ENCODE measurements at regions not wholly inside any gene's neighbourhood (a gene's known extent, or its start where the extent isn't known, plus 50 kb on each side); places are given as distances from the start of the nearest gene placed in this dataset.
A peak's percentile ranks its signal among the peaks of the same experiment; 100 is the strongest.

GRCh38 chr3:29033511-29033910 lies 247.4 kb upstream of the RBMS3 start:
- no peaks in the 10 kb centered on the region for H4K20me1 ChIP-seq
- H3K36me3 ChIP-seq = no peaks in the 10 kb centered on the region
- H3K4me2 ChIP-seq = no peak overlapping the region
- H3K27ac ChIP-seq = no peak overlapping the region
- H3K27me3 ChIP-seq = no peaks in the 10 kb centered on the region
- H3K9ac ChIP-seq = no peak overlapping the region
- no peak for TF ChIP-seq Cebpa-rat (IDR thresholded peaks at IDR 0.05)
- no peak overlapping the region for H3K4me3 ChIP-seq
- H3K9me3 ChIP-seq (replicated peaks in 1 of 11) = no peaks in the 10 kb centered on the region
- H3K4me1 ChIP-seq = peaks cover 0 to 10% (median 0%) of the 10 kb centered on the region in 10 experiments; a peak in 5 of 20 replicates

GRCh38 chr3:29050155-29050554 lies 230.7 kb upstream of the RBMS3 start:
- H3K4me3 ChIP-seq = no peak overlapping the region
- H3K4me2 ChIP-seq = no peak overlapping the region
- H3K4me1 ChIP-seq = peaks cover 0 to 7% (median 0%) of the 10 kb centered on the region in 10 experiments; a peak in 3 of 20 replicates
- H3K9ac ChIP-seq = no peak overlapping the region
- H3K27me3 ChIP-seq = no peaks in the 10 kb centered on the region
- no peak overlapping the region for H3K27ac ChIP-seq
- peaks cover 0 to 15% (median 8%) of the 10 kb centered on the region in 11 experiments; a peak in 10 of 22 replicates for H3K9me3 ChIP-seq (replicated peaks in 1 of 11)
- no peak for TF ChIP-seq Cebpa-rat (IDR thresholded peaks at IDR 0.05)
- no peaks in the 10 kb centered on the region for H4K20me1 ChIP-seq
- no peaks in the 10 kb centered on the region for H3K36me3 ChIP-seq

- peak overlapping the region in 5 of 11 experiments; percentile 1 to 53 (median 43); a peak in 8 of 22 replicates for H3K4me2 ChIP-seq
- no peak overlapping the region for H3K9ac ChIP-seq
- H3K4me1 ChIP-seq = peaks cover 0 to 10% (median 4%) of the 10 kb centered on the region in 10 experiments; a peak in 8 of 20 replicates
- no peaks in the 10 kb centered on the region for H3K36me3 ChIP-seq
- no peak overlapping the region for H3K4me3 ChIP-seq
- no peaks in the 10 kb centered on the region for H3K27me3 ChIP-seq
- H3K27ac ChIP-seq = no peak overlapping the region
- peaks cover 7 to 38% (median 21%) of the 10 kb centered on the region in 11 experiments; a peak in 18 of 22 replicates for H3K9me3 ChIP-seq (replicated peaks in 1 of 11)
- no peaks in the 10 kb centered on the region for H4K20me1 ChIP-seq
- TF ChIP-seq Cebpa-rat (IDR thresholded peaks at IDR 0.05) = no peak
These were observed 223.5 kb upstream of the RBMS3 start for GRCh38 chr3:29057326-29057725.

GRCh38 chr3:29064085-29064484 lies 216.8 kb upstream of the RBMS3 start:
- H3K4me2 ChIP-seq = no peak overlapping the region
- H3K27ac ChIP-seq = no peak overlapping the region
- H3K9ac ChIP-seq = no peak overlapping the region
- H3K36me3 ChIP-seq = no peaks in the 10 kb centered on the region
- H3K9me3 ChIP-seq (replicated peaks in 1 of 11) = peaks cover 0 to 6% (median 0%) of the 10 kb centered on the region in 11 experiments; a peak in 4 of 22 replicates
- no peak for TF ChIP-seq Cebpa-rat (IDR thresholded peaks at IDR 0.05)
- no peak overlapping the region for H3K4me3 ChIP-seq
- no peaks in the 10 kb centered on the region for H3K27me3 ChIP-seq
- no peaks in the 10 kb centered on the region for H3K4me1 ChIP-seq
- no peaks in the 10 kb centered on the region for H4K20me1 ChIP-seq

GRCh38 chr3:29065211-29065785 lies 215.6 kb upstream of the RBMS3 start:
- H3K9me3 ChIP-seq (replicated peaks in 1 of 11) = no peaks in the 10 kb centered on the region; a peak in 1 of 22 replicates
- H3K27me3 ChIP-seq = no peaks in the 10 kb centered on the region
- TF ChIP-seq Cebpa-rat (IDR thresholded peaks at IDR 0.05) = no peak
- H3K27ac ChIP-seq = no peak overlapping the region
- no peaks in the 10 kb centered on the region for H4K20me1 ChIP-seq
- H3K9ac ChIP-seq = no peak overlapping the region
- H3K4me2 ChIP-seq = no peak overlapping the region
- H3K4me3 ChIP-seq = no peak overlapping the region
- no peaks in the 10 kb centered on the region for H3K36me3 ChIP-seq
- no peaks in the 10 kb centered on the region for H3K4me1 ChIP-seq

- TF ChIP-seq Cebpa-rat (IDR thresholded peaks at IDR 0.05) = no peak
These were observed 213.9 kb upstream of the RBMS3 start for GRCh38 chr3:29067007-29067406.

GRCh38 chr3:29070959-29071634 lies 209.8 kb upstream of the RBMS3 start:
- Histone ChIP-seq H3K36me3 (no peaks in the 10 kb centered on the region), H3K9me3 (replicated peaks in 1 of 11) (peaks cover 0 to 8% (median 0%) of the 10 kb centered on the region in 11 experiments; a peak in 1 of 22 replicates), H3K27ac (no peak overlapping the region), H3K4me2 (no peak overlapping the region), H3K27me3 (no peaks in the 10 kb centered on the region), H3K4me3 (no peak overlapping the region), H3K9ac (no peak overlapping the region), H3K4me1 (no peaks in the 10 kb centered on the region), H4K20me1 (no peaks in the 10 kb centered on the region)
- TF ChIP-seq Cebpa-rat (IDR thresholded peaks at IDR 0.05) = no peak

More at GRCh38 chr3:29067007-29067406, 213.9 kb upstream of the RBMS3 start:
- no peak overlapping the region for H3K9ac ChIP-seq
- no peaks in the 10 kb centered on the region for H3K36me3 ChIP-seq
- no peak overlapping the region for H3K4me2 ChIP-seq
- no peaks in the 10 kb centered on the region for H3K27me3 ChIP-seq
- H3K4me3 ChIP-seq = no peak overlapping the region
- no peaks in the 10 kb centered on the region for H3K4me1 ChIP-seq
- no peak overlapping the region for H3K27ac ChIP-seq
- no peaks in the 10 kb centered on the region for H4K20me1 ChIP-seq
- H3K9me3 ChIP-seq (replicated peaks in 1 of 11) = peaks cover 0 to 7% (median 0%) of the 10 kb centered on the region in 11 experiments; a peak in 1 of 22 replicates

- Histone ChIP-seq H4K20me1 (no peaks in the 10 kb centered on the region), H3K4me2 (no peak overlapping the region), H3K27me3 (no peaks in the 10 kb centered on the region), H3K4me3 (no peak overlapping the region), H3K4me1 (no peaks in the 10 kb centered on the region), H3K27ac (no peak overlapping the region), H3K9ac (no peak overlapping the region), H3K36me3 (no peaks in the 10 kb centered on the region), H3K9me3 (replicated peaks in 1 of 11) (peaks cover 0 to 8% (median 0%) of the 10 kb centered on the region in 11 experiments; a peak in 1 of 22 replicates)
- no peak for TF ChIP-seq Cebpa-rat (IDR thresholded peaks at IDR 0.05)
These were observed 208.3 kb upstream of the RBMS3 start for GRCh38 chr3:29072611-29073010.

- Histone ChIP-seq H3K4me2 (no peak overlapping the region), H3K9me3 (replicated peaks in 1 of 11) (no peaks in the 10 kb centered on the region), H3K27me3 (no peaks in the 10 kb centered on the region), H3K4me3 (no peak overlapping the region), H3K9ac (no peak overlapping the region), H3K27ac (no peak overlapping the region), H3K4me1 (no peaks in the 10 kb centered on the region), H3K36me3 (no peaks in the 10 kb centered on the region), H4K20me1 (no peaks in the 10 kb centered on the region)
- TF ChIP-seq Cebpa-rat (IDR thresholded peaks at IDR 0.05) = no peak
These were observed 203.5 kb upstream of the RBMS3 start for GRCh38 chr3:29077356-29077755.

- Histone ChIP-seq H3K27me3 (no peaks in the 10 kb centered on the region), H3K4me3 (no peak overlapping the region)
- no peak for TF ChIP-seq Cebpa-rat (IDR thresholded peaks at IDR 0.05)
These were observed 201.5 kb upstream of the RBMS3 start for GRCh38 chr3:29079358-29079757.

More at GRCh38 chr3:29079358-29079757, 201.5 kb upstream of the RBMS3 start:
- Histone ChIP-seq H3K9ac (no peak overlapping the region), H3K36me3 (no peaks in the 10 kb centered on the region), H3K4me1 (no peaks in the 10 kb centered on the region), H3K4me2 (no peak overlapping the region), H3K27ac (no peak overlapping the region), H3K9me3 (replicated peaks in 1 of 11) (no peaks in the 10 kb centered on the region), H4K20me1 (no peaks in the 10 kb centered on the region)
